ENCODE measurements at regions not wholly inside any gene's neighbourhood (a gene's known extent, or its start where the extent isn't known, plus 50 kb on each side); places are given as distances from the start of the nearest gene placed in this dataset.

- H3K4me3 ChIP-seq (replicated peaks; ENCODE audit: low read depth, low read length): no peak overlapping the region
- no peak for TF ChIP-seq CTCF (IDR thresholded peaks at IDR 0.05; ENCODE audit: low read length, missing control alignments)
- DNase-seq (ENCODE audit: low read depth): no peak
These were observed 369.2 kb downstream of the NYAP2 start for GRCh38 chr2:225768741-225769140.

GRCh38 chr2:225766431-225766830, 366.9 kb downstream of the NYAP2 start:
- H3K4me3 ChIP-seq (replicated peaks; ENCODE audit: low read depth, low read length): no peak overlapping the region
- no peak for TF ChIP-seq CTCF (IDR thresholded peaks at IDR 0.05; ENCODE audit: low read length, missing control alignments)
- DNase-seq (ENCODE audit: low read depth): peak; percentile 40

- H3K4me3 ChIP-seq (replicated peaks; ENCODE audit: low read depth, low read length): no peak overlapping the region
- DNase-seq (ENCODE audit: low read depth): peak; percentile 4
- TF ChIP-seq CTCF (IDR thresholded peaks at IDR 0.05; ENCODE audit: low read length, missing control alignments): no peak
These were observed 366.3 kb downstream of the NYAP2 start for GRCh38 chr2:225765820-225766219.

- DNase-seq (ENCODE audit: low read depth): no peak
- H3K4me3 ChIP-seq (replicated peaks; ENCODE audit: low read depth, low read length): no peak overlapping the region
- TF ChIP-seq CTCF (IDR thresholded peaks at IDR 0.05; ENCODE audit: low read length, missing control alignments): no peak
These were observed 364.8 kb downstream of the NYAP2 start for GRCh38 chr2:225764346-225764745.

GRCh38 chr2:225763711-225764110, 364.2 kb downstream of the NYAP2 start:
- no peak for DNase-seq (ENCODE audit: low read depth)
- TF ChIP-seq CTCF (IDR thresholded peaks at IDR 0.05; ENCODE audit: low read length, missing control alignments): no peak
- no peak overlapping the region for H3K4me3 ChIP-seq (replicated peaks; ENCODE audit: low read depth, low read length)

GRCh38 chr2:225761396-225761795, 361.9 kb downstream of the NYAP2 start:
- no peak for DNase-seq (ENCODE audit: low read depth)
- TF ChIP-seq CTCF (IDR thresholded peaks at IDR 0.05; ENCODE audit: low read length, missing control alignments): no peak
- no peak overlapping the region for H3K4me3 ChIP-seq (replicated peaks; ENCODE audit: low read depth, low read length)

GRCh38 chr2:225757248-225757647, 357.7 kb downstream of the NYAP2 start:
- no peak for DNase-seq (ENCODE audit: low read depth)
- TF ChIP-seq CTCF (IDR thresholded peaks at IDR 0.05; ENCODE audit: low read length, missing control alignments): no peak
- H3K4me3 ChIP-seq (replicated peaks; ENCODE audit: low read depth, low read length): no peak overlapping the region

Data from fibroblast of pulmonary artery (primary cell).